IMR-90 (cell line): ENCODE measurements at regions not wholly inside any gene's neighbourhood (a gene's known extent, or its start where the extent isn't known, plus 50 kb on each side); places are given as distances from the start of the nearest gene placed in this dataset.

ENCODE experiments used
- CEBPB ChIP-seq: IDR thresholded peaks from 2 replicates; pipeline ENCODE4 v1.6.1; 2012; ENCODE audit warnings: low read depth, low read length, improper control_type of control experiment
- CHD1 ChIP-seq: IDR thresholded peaks from 2 replicates; pipeline ENCODE4 v1.6.1; 2012; ENCODE audit warnings: low read depth, low read length, improper control_type of control experiment
- ELK1 ChIP-seq: fragments of 150-350 bp; IDR thresholded peaks from 2 replicates; pipeline ENCODE4 v1.6.1; 2016; ENCODE audit warnings: low read depth, mild to moderate bottlenecking, low read length, moderate library complexity, borderline replicate concordance
- MAZ ChIP-seq: IDR thresholded peaks from 2 replicates; pipeline ENCODE4 v1.6.1; 2012; ENCODE audit warnings: low read depth, mild to moderate bottlenecking, low read length, improper control_type of control experiment, moderate library complexity, borderline replicate concordance
- MXI1 ChIP-seq: IDR thresholded peaks from 2 replicates; pipeline ENCODE4 v1.6.1; 2012; ENCODE audit warnings: low read depth, mild to moderate bottlenecking, low read length, moderate library complexity, borderline replicate concordance
- POLR2A ChIP-seq: IDR thresholded peaks from 2 replicates; pipeline ENCODE4 v1.6.1; 2012; ENCODE audit warnings: mild to moderate bottlenecking, low read depth, low read length
- RAD21 ChIP-seq: IDR thresholded peaks from 2 replicates; pipeline ENCODE4 v1.6.1; 2012; ENCODE audit warnings: low read length, improper control_type of control experiment
- SMC3 ChIP-seq: fragments of 150-350 bp; IDR thresholded peaks from 2 replicates; pipeline ENCODE4 v1.6.1; 2016; ENCODE audit warnings: low read depth, mild to moderate bottlenecking, antibody characterized with exemption, low read length, moderate library complexity
- TF ChIP-seq, protein P1 (sequence below): conservative IDR thresholded peaks from 2 replicates; pipeline ENCODE4 v1.5.1; 2012; ENCODE audit warnings: mild to moderate bottlenecking, low read depth, low read length, improper control_type of control experiment
- TF ChIP-seq, protein P2 (sequence below): fragments of 150-350 bp; IDR thresholded peaks from 2 replicates; pipeline ENCODE4 v1.6.1; 2017; ENCODE audit warnings: mild to moderate bottlenecking, antibody characterized with exemption, low read length, low read depth

DNA sequence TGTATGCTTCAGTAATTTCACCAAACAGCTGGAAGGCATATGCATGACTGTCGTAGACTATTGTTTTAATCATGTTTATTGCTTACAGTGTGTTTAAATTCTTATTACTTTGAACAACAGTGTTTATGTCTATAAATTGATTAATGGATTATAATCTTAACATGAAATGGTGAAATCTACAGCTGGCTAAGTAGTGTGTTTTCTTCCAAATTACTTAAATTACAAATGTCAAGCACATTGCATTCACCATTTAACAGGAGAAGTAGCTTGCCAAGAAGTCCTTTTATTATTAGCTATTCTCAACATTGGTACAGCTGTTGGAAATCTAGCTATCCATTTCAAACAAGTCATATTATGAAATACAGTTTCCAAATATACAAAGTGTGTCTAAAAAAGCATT is 849.3 kb upstream of the PCDH10 start:
- TF ChIP-seq, protein P1, sequence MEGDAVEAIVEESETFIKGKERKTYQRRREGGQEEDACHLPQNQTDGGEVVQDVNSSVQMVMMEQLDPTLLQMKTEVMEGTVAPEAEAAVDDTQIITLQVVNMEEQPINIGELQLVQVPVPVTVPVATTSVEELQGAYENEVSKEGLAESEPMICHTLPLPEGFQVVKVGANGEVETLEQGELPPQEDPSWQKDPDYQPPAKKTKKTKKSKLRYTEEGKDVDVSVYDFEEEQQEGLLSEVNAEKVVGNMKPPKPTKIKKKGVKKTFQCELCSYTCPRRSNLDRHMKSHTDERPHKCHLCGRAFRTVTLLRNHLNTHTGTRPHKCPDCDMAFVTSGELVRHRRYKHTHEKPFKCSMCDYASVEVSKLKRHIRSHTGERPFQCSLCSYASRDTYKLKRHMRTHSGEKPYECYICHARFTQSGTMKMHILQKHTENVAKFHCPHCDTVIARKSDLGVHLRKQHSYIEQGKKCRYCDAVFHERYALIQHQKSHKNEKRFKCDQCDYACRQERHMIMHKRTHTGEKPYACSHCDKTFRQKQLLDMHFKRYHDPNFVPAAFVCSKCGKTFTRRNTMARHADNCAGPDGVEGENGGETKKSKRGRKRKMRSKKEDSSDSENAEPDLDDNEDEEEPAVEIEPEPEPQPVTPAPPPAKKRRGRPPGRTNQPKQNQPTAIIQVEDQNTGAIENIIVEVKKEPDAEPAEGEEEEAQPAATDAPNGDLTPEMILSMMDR, result no peak
- TF ChIP-seq POLR2A (no peak), SMC3 (no peak), ELK1 (no peak), CHD1 (no peak), CEBPB (no peak), RAD21 (no peak), MXI1 (no peak), MAZ (no peak)
- TF ChIP-seq, protein P2, sequence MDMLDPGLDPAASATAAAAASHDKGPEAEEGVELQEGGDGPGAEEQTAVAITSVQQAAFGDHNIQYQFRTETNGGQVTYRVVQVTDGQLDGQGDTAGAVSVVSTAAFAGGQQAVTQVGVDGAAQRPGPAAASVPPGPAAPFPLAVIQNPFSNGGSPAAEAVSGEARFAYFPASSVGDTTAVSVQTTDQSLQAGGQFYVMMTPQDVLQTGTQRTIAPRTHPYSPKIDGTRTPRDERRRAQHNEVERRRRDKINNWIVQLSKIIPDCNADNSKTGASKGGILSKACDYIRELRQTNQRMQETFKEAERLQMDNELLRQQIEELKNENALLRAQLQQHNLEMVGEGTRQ, result no peak
